ENCODE measurements at regions not wholly inside any gene's neighbourhood (a gene's known extent, or its start where the extent isn't known, plus 50 kb on each side); places are given as distances from the start of the nearest gene placed in this dataset.

DNA sequence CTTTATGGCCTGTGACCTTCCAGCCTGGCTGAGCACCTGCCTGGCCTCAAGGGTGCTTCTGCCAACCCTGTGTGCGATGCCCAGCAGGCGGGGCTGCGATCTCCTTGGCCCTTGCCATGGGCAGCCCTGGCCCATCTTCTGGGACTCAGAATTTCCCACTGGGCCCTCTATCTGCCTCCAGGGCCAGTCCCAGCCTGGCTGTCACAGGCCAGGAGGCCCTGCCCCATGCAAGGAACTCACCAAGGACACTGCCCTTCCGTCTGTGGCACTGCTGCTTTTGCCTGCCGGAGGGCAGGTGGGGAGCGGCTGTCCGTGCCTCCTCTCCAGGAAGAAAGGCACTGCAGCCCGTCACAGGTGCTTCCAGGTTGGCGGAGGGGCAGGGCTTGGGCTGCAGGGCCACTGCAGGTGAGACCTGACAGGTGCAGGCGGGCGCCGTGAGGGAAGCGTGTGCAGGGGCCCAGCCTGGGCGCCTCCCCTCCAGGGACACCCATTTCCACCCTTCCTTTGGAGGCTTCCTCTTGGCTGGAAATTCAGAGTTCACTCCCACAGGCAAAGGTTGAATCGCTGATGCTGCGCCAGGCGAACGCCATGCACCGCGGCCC is 177.8 kb downstream of the KIF26A start:
- TF ChIP-seq, protein P1, sequence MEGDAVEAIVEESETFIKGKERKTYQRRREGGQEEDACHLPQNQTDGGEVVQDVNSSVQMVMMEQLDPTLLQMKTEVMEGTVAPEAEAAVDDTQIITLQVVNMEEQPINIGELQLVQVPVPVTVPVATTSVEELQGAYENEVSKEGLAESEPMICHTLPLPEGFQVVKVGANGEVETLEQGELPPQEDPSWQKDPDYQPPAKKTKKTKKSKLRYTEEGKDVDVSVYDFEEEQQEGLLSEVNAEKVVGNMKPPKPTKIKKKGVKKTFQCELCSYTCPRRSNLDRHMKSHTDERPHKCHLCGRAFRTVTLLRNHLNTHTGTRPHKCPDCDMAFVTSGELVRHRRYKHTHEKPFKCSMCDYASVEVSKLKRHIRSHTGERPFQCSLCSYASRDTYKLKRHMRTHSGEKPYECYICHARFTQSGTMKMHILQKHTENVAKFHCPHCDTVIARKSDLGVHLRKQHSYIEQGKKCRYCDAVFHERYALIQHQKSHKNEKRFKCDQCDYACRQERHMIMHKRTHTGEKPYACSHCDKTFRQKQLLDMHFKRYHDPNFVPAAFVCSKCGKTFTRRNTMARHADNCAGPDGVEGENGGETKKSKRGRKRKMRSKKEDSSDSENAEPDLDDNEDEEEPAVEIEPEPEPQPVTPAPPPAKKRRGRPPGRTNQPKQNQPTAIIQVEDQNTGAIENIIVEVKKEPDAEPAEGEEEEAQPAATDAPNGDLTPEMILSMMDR (optimal IDR thresholded peaks at IDR 0.05 in 1 of 3, IDR thresholded peaks at IDR 0.05 in 1 of 3, conservative IDR thresholded peaks at IDR 0.05 in 1 of 3; ENCODE audit: extremely low read depth in 1 of 3, insufficient read depth in 2 of 3, low read length in 3 of 3), result no peak
- TF ChIP-seq EZH2 (IDR thresholded peaks at IDR 0.05; ENCODE audit: low read length), result no peak
